GM18511 (cell line): ENCODE measurements at regions not wholly inside any gene's neighbourhood (a gene's known extent, or its start where the extent isn't known, plus 50 kb on each side); places are given as distances from the start of the nearest gene placed in this dataset.
"Not testable (repeated sequence)": the region's sequence is repeated elsewhere in the genome, so short reads cannot be mapped to it uniquely, and the experiment has no call there.

Source experiments
- ATAC-seq: cut with Tn5 transposase; IDR thresholded peaks from one replicate; pipeline ENCODE4 v1.9.1; 2021; ENCODE audit warnings: mild to moderate bottlenecking, moderate library complexity; ENCODE audit not compliant: unreplicated experiment

- no peak for ATAC-seq
These were observed 491.0 kb downstream of the SOX11 start for GRCh38 chr2:6183226-6183625.

DNA sequence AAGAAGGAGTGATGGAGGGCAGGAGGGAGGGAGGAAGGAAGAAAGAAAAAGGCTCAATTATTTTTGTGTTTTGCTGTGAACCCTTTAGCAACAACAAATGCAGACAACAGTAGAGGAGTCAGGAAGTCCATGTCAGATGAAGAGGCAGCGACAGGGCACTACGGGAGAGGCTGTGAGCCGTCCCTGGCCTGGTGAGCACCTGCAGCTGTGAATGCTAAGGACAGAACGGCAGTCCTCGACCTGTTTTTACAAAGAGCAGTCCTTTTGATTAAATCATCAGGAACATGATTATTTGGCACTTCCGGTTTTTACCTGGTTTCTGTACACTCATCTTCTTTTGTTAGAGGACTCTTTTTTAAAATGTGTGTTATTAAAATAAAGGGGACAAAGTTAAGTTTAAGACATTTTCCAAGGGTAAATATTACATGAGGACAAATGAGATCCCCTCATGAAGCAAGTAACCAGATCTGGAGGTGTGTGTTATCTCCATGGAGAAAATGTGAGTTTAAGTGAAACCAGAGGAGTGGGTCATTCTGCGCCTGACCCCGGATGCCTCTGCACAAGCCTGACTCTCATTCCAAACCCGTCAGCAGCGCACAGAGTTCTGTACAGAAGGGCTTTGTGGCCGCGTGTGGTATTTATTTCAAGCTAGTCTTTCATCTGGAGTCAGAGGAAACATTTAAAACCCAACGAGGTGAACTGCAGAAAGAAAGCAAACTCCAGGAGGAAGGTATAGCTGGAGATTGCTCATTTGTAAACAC is 492.5 kb downstream of the SOX11 start:
- ATAC-seq: no peak

DNA sequence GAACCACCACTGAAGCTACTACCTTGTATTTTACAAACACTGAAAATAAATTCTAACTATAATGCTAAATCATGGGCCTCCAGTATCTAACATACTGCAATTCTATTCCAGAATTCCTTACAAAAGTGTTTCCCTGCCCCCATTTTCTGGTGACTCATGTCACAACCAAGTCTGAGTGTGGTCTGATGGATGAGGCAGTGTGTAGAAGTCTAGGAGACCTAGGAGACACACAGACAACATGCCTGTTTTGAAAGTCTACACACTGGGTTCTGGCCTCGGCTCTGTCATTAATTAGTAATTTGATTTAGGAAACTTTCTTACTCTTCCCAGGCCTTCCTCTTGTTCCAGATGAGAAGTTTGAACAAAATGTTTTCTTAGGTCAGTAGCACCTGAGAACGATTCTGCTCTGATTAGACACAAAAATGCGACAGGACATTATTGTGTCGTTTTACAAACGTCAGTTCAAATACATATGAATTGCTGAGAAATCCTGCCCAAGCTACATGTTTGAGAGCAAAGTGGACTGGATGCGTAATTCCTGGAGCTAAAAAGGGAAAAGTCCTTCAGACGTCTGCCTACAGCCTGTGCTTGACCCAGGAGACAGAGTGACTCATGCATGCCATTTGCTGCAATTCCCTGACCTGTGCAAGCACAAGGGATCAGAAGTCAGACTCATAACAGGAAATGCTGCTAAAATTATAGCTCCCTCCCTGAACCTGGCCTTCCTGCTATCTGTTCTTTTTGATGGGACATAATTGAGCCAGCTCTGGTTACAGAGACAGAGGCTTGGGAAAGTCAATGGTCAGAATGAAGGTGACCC is 494.4 kb downstream of the SOX11 start:
- no peak for ATAC-seq

DNA sequence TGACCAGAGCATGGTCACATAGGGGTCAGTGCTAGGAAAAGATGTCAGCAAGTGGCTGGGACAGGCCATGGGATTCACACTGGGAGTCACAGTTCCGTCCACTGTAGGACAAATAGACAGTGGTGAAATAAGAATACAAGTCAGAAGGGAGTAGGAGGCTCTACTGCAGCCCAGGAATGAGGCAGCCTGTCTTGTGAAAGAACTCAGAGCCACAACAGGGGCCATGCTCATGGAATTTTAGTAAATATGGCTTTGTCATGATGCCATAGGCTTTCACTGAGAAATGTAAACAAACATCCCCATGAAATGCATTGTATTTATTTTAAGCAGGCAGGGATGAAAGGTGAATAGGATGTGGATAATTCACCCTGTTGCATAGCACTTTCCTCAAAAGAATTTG is 504.3 kb downstream of the SOX11 start:
- ATAC-seq: no peak

- not testable (repeated sequence) for ATAC-seq
These were observed 506.3 kb downstream of the SOX11 start for GRCh38 chr2:6198370-6198919.

DNA sequence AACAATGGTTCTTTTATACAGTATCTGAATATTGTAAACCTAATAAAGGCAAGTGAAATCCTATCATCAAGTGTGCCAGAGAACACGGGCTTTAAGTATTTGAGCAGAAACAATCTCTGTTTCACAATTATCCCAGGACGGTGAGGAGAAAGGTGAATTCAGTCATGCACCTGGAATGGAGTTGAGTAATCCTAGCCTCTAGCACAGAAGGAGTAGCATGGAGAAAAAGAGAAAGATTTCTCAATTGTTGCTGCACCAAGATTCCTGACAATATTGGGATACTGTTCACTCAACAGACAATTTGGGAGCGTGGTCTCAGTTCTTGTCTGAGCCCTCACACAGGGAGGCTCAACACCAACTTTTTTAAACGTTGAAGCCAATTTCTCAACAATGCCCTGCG is 510.6 kb downstream of the SOX11 start:
- ATAC-seq: no peak

DNA sequence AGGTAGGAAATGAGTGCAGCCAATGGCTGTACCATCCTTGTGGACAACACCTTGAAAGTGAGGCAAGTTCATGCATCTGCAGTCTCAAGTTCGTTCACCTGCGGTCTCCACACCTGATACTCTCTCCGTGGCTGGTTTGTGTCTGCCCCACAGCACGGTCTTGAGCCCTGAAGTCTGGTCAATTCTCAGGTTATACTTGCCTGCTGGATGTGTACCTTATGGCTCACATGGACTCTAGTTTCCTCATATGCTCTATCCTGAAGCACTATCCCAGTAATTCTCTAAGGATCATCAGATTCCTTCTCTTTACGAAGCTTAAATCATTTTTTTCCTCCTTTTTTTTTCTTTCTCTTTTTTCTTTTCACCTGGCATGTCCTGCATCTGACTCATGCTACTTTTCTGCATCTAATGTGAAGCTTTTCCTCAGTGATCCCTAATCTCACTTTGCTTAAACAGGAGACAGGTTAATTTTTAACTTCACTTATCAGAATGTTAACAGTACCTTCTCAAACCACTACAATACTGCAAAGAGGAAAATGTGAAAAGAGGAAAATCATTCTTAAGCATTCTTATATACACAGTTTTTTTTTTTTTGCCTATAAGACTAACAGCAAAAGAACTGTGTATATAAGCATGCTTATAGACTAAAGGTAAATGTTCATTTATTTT is 511.2 kb downstream of the SOX11 start:
- ATAC-seq: no peak

GRCh38 chr2:6206882-6207281 is 514.7 kb downstream of the SOX11 start:
- ATAC-seq: no peak

DNA sequence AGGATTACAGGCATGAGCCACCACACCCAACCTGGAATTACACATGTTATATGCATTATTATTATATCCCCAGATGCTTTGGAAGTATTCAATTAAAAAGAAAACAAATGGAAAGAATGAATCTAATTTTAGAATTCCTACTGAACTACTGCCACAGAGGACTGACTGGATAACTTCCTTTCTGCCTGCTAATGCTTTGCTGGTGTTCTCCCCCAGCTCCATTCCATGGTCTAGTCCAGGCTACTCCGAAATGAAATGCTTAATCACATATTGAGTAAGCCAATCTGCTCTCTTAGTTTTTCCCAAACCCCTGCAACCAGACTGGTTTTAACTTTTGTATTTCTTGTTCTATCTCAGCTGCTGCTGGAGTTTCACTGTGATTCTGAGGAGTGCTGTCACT is 519.1 kb downstream of the SOX11 start:
- ATAC-seq: no peak

GRCh38 chr2:6212491-6212890 is 520.3 kb downstream of the SOX11 start:
- ATAC-seq: no peak

DNA sequence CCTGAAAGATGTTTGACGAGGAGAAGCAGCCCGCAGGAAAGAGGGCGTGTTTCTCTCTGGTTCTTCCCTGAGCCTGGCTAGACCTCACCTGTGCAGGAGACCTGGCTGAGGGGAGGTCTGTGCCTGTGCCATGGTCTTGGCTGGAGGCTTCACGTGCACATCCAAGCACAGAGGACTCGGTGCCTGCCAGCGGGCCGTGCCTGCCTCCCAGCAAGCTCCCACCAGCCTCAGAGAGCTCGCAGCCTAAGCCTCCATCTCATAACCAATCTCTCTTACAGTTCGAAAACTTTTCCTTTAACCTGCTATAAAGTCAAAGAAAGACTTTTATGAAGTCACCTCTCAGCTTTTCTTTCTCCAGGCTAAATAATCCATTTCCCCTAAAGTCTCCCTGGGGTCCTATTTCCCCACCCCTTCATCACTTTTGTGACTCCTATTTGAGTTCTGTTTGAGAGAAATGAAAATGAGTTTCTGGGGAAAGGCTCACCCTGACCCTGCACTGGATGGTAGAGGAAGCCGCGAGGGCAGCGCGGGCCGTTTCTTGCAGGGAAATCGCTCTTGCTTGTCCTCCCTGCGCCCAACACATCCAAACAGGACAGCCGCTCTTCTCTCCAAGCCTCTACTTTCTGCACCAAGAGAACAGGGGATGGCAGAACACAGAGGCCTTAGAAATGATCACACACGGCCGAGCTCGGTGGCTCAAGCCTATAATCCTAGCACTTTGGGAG is 521.0 kb downstream of the SOX11 start:
- ATAC-seq: no peak

DNA sequence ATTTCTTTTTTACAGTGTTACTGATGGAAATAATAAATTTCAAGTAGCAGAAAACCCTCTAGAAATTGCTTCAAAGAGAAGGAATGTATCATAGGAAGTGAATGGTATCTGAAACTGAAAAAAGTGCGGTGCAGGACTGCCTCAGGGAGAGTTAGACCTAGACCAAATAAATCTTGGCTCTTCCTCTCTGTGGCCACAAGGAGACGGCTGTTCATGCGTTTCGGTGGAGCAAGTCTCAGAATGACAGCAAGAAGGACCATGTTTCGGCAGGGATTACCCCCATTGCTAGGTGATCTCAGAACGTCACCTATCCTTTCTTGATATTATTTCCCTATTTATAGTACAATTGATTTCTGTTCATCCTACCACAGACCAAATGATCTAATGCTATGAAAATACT is 522.3 kb downstream of the SOX11 start:
- ATAC-seq: no peak

- no peak for ATAC-seq
These were observed 522.9 kb downstream of the SOX11 start for GRCh38 chr2:6215053-6215452.

- no peak for ATAC-seq
These were observed 524.0 kb downstream of the SOX11 start for GRCh38 chr2:6216234-6216633.

- ATAC-seq: no peak
These were observed 526.7 kb downstream of the SOX11 start for GRCh38 chr2:6218926-6219325.

- ATAC-seq: no peak
These were observed 527.7 kb downstream of the SOX11 start for GRCh38 chr2:6219906-6220305.

GRCh38 chr2:6222296-6222695 is 530.1 kb downstream of the SOX11 start:
- no peak for ATAC-seq

GRCh38 chr2:6224267-6224666 is 532.1 kb downstream of the SOX11 start:
- peak; percentile 81 for ATAC-seq

GRCh38 chr2:6228251-6228650 is 536.1 kb downstream of the SOX11 start:
- ATAC-seq: no peak

DNA sequence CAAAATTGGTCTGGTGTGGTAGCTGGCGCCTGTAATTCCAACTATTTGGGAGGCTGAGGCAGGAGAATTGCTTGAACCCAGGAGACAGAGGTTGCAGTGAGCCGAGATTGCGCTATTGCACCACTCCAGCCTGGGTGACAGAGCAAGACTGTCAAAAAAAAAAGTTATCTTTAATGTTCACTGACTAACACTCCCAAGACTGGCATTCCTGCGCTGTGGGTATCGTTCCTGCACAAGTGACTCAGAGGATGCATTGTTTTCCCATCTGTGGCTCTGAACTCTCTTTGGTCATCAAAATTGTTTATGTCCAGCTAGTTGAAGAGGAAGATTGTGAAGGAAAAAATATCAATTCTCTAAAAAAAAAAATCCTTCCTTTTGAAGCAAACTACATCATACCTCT is 539.0 kb downstream of the SOX11 start:
- ATAC-seq: no peak

DNA sequence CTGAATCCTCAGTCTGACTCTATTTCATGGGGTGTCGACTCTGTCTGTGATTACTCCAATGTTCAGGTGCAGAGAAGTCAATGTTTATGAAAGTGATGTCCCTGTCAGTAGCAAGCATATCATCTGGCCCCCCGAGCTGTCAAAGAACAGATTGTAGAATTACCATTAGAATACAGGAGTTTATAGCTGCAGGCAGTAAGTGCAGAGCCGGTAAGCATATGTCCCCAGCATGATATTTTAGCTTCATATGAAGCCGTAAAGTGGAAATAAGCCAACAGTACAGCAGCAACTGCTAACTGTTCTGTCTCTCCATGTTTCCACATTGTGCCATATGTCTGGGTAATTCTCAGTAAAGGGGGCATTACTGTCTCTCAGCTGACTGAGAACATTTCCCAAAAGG is 541.8 kb downstream of the SOX11 start:
- ATAC-seq: no peak
